HCT116 (cell line): ENCODE measurements at regions not wholly inside any gene's neighbourhood (a gene's known extent, or its start where the extent isn't known, plus 50 kb on each side); places are given as distances from the start of the nearest gene placed in this dataset.

Source experiments
- CEBPB ChIP-seq: IDR thresholded peaks from 2 replicates; pipeline ENCODE4 v1.6.1; 2012; ENCODE audit warnings: low read depth
- POLR2A ChIP-seq: IDR thresholded peaks from 2 replicates; pipeline ENCODE4 v1.7.0; 2011; ENCODE audit warnings: borderline replicate concordance; ENCODE audit not compliant: insufficient read depth, insufficient read length; ENCODE audit errors: extremely low read depth
- REST ChIP-seq: IDR thresholded peaks from 2 replicates; pipeline ENCODE4 v1.6.1; 2012; ENCODE audit warnings: low read depth
- ZNF274 ChIP-seq: fragments of 200-500 bp; sonication (Bioruptor generic); IDR thresholded peaks from 2 replicates; pipeline ENCODE4 v1.6.1; 2014; ENCODE audit warnings: mild to moderate bottlenecking, low read depth, low read length, inconsistent platforms
- TF ChIP-seq, protein P1 (sequence below): IDR thresholded peaks from 2 replicates; pipeline ENCODE4 v1.6.1; 2012
- TF ChIP-seq, protein P2 (sequence below), 3 experiments: fragments of 200-600 bp in 1 of 3; sonication (generic) in 1 of 3; IDR thresholded peaks in 2 of 3; conservative IDR thresholded peaks in 1 of 3; 2 replicates each; pipeline ENCODE4 v1.5.1; 2012 to 2017; ENCODE audit warnings: low read depth in 2 of 3, low read length in 2 of 3, antibody characterized with exemption in 1 of 3, borderline replicate concordance in 1 of 3, control low read depth in 1 of 3, mild to moderate bottlenecking in 1 of 3, mixed read lengths in 1 of 3, mixed run types in 1 of 3, moderate library complexity in 1 of 3; ENCODE audit not compliant: insufficient read depth in 1 of 3

GRCh38 chr18:24649571-24649970 is 189.1 kb downstream of the HRH4 start:
- no peak for TF ChIP-seq ZNF274
- TF ChIP-seq, protein P1, sequence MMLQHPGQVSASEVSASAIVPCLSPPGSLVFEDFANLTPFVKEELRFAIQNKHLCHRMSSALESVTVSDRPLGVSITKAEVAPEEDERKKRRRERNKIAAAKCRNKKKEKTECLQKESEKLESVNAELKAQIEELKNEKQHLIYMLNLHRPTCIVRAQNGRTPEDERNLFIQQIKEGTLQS: no peak
- TF ChIP-seq, protein P2, sequence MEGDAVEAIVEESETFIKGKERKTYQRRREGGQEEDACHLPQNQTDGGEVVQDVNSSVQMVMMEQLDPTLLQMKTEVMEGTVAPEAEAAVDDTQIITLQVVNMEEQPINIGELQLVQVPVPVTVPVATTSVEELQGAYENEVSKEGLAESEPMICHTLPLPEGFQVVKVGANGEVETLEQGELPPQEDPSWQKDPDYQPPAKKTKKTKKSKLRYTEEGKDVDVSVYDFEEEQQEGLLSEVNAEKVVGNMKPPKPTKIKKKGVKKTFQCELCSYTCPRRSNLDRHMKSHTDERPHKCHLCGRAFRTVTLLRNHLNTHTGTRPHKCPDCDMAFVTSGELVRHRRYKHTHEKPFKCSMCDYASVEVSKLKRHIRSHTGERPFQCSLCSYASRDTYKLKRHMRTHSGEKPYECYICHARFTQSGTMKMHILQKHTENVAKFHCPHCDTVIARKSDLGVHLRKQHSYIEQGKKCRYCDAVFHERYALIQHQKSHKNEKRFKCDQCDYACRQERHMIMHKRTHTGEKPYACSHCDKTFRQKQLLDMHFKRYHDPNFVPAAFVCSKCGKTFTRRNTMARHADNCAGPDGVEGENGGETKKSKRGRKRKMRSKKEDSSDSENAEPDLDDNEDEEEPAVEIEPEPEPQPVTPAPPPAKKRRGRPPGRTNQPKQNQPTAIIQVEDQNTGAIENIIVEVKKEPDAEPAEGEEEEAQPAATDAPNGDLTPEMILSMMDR (IDR thresholded peaks at IDR 0.05 in 2 of 3, conservative IDR thresholded peaks at IDR 0.05 in 1 of 3; ENCODE audit: borderline replicate concordance in 1 of 3, insufficient read depth in 1 of 3, low read depth in 2 of 3, low read length in 2 of 3): no peak
- no peak for TF ChIP-seq POLR2A
- TF ChIP-seq REST: no peak
- no peak for TF ChIP-seq CEBPB
